ENCODE measurements at regions not wholly inside any gene's neighbourhood (a gene's known extent, or its start where the extent isn't known, plus 50 kb on each side); places are given as distances from the start of the nearest gene placed in this dataset.

DNA sequence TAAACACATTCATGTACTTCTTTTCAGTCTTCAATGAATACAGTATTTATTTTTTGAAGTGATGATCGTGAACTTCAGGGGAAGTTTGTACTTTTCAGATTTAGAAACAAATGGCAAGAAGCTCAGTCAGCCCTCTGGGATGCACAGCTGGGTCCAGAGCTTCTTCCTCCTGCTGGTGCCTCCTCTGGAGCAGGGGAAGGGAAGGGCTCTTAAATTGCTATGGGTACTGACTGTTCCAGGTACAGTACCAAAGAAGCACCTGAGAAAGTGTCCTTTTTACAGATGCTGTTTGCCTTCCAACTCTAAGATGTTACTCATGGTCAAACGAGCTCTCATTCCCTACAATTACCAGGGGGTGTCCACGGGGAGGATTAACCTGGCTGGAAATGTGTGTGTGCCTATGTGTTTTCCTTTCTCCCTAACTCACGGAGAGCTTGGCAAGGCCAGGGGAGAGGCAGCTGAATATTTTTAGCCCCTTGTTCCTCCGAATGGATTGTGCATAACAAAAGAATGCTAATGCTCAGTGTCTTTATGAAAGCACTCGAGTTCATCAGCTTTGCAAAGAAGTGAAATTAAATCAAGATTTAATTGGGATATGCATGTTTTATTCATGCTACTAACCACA, 313.7 kb upstream of the CADM1 start:
- TF ChIP-seq, protein P1, sequence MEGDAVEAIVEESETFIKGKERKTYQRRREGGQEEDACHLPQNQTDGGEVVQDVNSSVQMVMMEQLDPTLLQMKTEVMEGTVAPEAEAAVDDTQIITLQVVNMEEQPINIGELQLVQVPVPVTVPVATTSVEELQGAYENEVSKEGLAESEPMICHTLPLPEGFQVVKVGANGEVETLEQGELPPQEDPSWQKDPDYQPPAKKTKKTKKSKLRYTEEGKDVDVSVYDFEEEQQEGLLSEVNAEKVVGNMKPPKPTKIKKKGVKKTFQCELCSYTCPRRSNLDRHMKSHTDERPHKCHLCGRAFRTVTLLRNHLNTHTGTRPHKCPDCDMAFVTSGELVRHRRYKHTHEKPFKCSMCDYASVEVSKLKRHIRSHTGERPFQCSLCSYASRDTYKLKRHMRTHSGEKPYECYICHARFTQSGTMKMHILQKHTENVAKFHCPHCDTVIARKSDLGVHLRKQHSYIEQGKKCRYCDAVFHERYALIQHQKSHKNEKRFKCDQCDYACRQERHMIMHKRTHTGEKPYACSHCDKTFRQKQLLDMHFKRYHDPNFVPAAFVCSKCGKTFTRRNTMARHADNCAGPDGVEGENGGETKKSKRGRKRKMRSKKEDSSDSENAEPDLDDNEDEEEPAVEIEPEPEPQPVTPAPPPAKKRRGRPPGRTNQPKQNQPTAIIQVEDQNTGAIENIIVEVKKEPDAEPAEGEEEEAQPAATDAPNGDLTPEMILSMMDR (IDR thresholded peaks at IDR 0.05; ENCODE audit: low read depth, low read length, poor library complexity, severe bottlenecking) = no peak
- TF ChIP-seq EZH2phosphoT487 (IDR thresholded peaks at IDR 0.05; ENCODE audit: borderline replicate concordance, low read length) = no peak

Data from DOHH2 (cell line).